ENCODE measurements at regions not wholly inside any gene's neighbourhood (a gene's known extent, or its start where the extent isn't known, plus 50 kb on each side); places are given as distances from the start of the nearest gene placed in this dataset.

DNA sequence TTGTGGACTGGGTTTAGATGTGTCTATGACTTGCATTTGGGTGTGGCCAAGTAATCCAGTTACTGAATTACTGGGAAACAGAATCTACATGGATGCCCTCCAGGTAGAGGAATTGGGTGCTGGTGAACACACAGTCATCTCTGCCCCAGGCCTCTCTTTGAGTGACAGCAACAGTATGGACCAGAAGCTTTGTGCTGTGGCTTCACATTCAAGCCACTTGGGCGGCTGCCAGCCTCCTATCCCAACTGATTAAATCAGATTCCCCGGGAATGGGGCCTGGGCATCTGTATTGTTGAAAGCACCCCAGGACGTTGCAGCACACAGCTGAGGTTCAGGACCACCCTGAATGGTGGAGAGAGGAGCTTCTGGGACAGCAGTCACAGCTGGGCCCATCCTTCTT, 144.6 kb downstream of the DHX35 start:
- DNase-seq (ENCODE audit: low spot score), result no peak

DNA sequence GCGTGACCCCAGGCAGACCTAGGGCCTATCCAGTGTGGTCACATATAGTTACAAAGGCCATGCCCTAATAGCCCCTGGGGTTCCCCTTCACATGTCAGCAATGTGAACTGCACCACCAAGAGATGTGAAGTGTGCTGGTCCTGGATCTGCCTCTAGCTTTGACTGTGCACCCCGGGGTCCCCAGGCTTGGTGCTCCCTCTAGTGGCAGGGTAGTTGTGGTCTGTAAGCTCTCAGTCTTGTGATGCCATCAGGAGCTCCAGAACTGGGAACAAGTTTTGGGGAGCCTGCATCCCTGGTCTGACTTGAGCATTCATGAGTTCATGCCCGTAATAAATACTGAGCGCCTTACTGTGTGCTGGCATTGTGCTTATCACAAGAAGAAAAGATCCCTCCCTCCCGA, 143.4 kb downstream of the DHX35 start:
- no peak for DNase-seq (ENCODE audit: low spot score)

DNA sequence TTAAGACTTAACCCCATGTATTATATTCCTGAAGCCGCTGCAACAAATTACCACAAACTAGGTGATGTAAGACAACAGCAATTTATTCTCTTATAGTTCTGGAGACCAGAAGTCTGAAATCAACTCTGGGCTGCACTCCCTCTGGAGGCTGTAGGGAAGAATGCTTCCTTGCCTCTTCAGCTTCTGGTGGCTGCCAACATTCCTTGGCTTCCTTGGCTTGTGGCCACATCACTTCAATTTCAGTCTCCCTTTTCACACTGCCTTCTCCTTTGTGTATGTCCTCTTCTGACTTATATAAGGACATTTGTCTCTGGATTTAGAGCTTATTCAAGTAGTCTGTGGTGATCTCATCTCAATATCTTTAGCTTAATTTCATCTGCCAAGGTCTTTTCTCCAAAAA, 141.6 kb downstream of the DHX35 start:
- no peak for DNase-seq (ENCODE audit: low spot score)

DNA sequence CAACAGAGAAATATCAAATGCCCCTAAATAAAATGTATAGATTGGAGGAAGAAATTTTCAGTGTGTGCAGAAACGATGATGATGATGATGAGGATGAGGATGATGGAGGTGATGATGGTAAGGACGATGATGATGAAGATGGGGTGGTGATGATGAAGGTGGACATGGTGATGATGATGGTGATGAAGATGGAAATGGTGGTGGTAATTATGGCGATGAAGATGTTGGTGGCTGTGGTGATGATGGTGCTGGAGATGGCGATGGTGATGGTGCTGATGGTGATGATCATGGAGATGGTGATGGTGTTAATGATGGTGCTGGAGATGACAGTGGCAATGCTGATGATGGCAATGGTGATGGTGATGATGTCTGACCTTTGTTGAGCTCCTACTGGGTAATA, 141.2 kb downstream of the DHX35 start:
- no peak for DNase-seq (ENCODE audit: low spot score)

DNA sequence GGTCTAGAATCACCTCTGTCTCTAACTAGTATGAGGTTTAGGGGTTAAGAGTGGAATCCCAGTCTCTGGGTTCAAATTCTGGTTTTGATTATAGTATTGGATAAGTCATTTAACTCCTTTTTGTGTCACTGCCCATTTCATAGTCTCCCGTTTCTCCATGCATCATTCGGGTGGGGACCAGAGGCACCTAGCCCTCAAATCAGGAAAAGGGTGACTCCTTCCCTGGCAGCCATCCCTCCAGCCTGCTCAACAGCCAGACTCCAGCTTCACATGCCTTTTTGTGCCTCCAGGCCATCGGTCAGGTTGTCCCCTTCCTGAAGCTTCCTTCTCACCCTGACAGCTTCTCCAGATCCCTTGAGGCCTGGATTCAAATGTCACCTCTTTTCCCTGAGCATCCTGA, 139.8 kb downstream of the DHX35 start:
- DNase-seq (ENCODE audit: low spot score), result no peak

DNA sequence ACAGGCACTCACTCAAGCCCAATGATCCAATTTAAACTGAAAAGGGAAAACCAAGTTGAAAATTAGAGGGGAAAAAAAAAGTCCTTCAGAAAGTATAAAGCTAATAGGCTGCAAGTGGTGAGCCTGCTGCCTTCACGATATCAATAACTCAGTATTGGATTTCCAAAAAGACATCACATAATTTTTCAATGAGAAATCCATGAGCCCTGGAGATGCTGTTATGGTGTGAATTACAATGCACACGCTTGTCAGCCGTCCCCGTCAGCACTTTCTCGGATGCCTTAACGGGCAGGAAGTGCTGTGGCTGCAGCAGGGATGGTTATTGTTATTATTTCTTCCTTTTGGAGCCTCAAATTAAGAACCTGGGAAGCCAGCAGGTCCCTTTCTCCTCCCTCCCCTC, 138.5 kb downstream of the DHX35 start:
- no peak for DNase-seq (ENCODE audit: low spot score)

DNA sequence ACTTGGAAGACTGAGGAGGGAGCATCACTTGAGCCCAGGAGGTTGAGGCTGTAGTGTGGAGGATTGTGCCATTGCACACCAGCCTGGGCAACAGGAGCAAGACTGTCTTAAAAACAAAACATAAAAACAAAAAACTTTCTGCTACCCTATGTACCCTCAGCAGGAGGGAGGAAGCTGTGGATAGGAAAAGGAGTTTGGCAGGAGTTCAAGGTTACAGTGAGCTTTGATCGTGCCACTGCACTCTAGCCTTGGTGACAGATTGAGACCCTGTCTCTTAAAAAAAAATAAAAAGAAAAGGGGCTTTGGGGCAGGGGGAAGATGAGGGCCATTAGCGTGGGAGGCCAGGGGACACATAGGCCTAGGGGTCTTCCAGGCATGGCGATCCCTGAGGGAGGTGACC, 135.7 kb downstream of the DHX35 start:
- DNase-seq (ENCODE audit: low spot score), result no peak

DNA sequence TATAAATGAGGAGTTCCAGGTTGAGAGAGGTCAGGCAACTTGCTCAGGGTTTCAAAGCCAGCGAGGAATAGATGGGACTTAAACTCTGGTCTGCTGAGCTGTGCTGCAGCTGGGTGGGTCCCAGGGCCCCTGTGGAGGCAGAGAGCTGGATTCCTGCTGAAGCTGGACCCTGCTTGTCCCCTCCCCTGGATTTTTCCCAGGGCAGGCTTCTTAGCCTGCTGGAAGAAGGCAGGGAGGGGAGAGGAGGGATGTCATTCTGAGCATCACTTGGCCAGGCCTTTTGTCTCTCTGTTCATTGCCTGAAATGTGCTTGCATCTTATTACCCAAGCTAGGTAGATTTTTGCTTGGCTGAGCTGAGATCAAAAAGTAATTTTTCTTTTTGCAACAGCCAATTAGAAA, 133.7 kb downstream of the DHX35 start:
- no peak for DNase-seq (ENCODE audit: low spot score)

DNA sequence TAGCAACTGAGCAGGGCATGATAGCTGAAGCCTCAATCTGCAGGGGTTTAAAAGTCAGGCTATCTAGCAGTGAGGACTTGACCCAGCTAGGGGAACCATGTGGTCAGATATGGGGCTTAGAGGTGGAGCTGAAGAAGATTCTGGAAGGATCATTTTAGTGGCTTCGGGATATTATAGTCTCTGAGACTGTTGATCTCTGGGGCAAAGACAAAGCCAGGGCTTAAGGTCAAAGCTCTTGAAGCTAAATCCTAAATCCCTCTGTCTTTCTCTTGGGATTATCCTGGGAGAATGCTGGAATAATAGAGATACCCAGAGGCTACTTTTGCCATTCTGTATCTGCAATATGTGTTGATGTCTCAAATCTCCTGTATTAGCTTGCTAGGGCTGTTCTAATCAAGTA, 132.2 kb downstream of the DHX35 start:
- no peak for DNase-seq (ENCODE audit: low spot score)

DNA sequence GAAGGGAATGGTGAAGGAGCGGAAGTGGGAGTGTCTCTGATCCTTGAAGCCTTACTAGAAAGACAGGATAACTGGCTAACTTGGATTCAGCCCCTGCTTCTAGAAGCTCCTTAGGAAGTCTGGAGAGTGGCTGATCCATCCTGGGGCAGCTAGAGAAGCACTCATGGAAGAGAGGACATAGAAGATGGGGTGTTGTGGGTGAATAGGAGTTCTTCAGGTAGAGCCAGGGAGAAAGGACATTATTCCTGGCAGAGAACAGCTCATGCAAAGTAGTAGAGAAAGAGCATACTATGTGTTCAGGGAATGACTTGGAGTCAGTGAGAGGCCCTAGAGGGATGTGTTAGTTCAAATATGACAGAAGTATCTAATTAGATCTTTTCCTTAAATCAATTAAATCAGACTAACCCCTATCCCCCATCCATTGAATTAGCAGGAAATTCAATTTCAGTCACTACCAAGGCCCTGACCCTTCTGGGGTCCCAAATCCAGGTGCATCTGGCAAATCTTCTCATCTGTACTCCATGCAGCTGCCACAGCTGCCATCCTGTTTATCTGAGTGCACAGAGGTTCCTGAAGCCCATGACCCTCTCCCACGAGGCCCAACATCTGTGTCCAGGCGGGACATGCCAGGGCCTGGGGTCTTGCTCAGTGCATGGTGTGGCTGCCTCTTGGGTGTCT, 130.7 kb downstream of the DHX35 start:
- no peak for DNase-seq (ENCODE audit: low spot score)

DNA sequence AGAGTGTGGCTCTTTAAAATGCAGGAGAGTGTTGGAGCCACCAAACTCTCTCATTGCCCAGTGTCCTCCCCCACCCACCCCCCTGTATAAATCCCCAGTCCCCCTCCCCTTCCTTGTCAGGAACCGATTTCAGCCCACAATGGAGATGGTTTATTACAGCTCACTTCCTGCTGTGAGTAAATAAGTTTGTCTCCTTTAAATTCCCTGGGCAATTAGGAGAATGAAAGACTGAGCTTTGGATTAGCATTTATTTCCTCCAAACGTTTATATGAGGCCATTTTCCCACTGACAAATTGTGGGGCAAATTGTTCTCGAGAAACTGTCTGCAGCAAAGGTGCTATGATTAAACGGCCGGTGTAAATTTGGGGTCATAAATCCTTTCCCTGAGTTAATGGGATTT, 128.8 kb downstream of the DHX35 start:
- DNase-seq (ENCODE audit: low spot score), result no peak

DNA sequence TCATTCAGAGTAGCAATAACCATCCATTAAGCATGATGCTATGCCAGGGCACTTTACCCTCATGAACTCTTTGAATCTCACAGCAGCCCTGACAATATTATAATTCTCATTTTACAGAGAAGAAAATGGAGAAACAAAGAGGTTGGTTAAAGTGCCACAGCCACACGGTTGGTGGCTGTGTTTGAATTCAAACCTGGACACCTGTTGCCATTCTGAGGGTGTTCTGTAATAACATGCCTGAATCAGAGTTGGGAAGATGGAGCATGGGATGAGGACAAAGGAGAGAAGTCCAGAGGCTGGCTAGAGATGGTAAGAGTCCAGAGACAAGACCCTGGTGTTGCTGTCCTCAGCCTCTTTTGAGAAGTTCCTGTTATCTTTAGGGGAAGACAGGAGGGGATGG, 127.7 kb downstream of the DHX35 start:
- no peak for DNase-seq (ENCODE audit: low spot score)

Data from RKO (cell line).